Gastroesophageal sphincter (tissue), 4 donors: ENCODE measurements at regions not wholly inside any gene's neighbourhood (a gene's known extent, or its start where the extent isn't known, plus 50 kb on each side); places are given as distances from the start of the nearest gene placed in this dataset.

Experiments used
- ATAC-seq: fragments of 150-250 bp; one replicate; pipeline ENCODE4 v1.9.1; 2016; ENCODE audit warnings: mild to moderate bottlenecking, moderate library complexity
- H3K27ac ChIP-seq, 4 donors: fragments of 200-600 bp; sonication (generic) in 3 of 4; 1 replicate in 3 of 4; 2 replicates in 1 of 4; pipeline ENCODE4 v1.5.1; 2016 to 2019
- H3K27me3 ChIP-seq: fragments of 200-600 bp; sonication (generic); one replicate; pipeline ENCODE4 v1.5.1; 2019
- H3K36me3 ChIP-seq, 2 donors: fragments of 200-600 bp; sonication (generic); one replicate each; pipeline ENCODE4 v1.5.1; 2019; ENCODE audit warnings: control low read depth in 1 of 2
- H3K4me1 ChIP-seq, 3 donors: fragments of 200-600 bp; sonication (generic); 1 replicate in 2 of 3; 2 replicates in 1 of 3; pipeline ENCODE4 v1.5.1; 2016 to 2019; ENCODE audit warnings: control low read depth in 2 of 3
- H3K4me3 ChIP-seq, 2 donors: fragments of 200-600 bp; sonication (generic); one replicate each; pipeline ENCODE4 v1.5.1; 2019; ENCODE audit warnings: mild to moderate bottlenecking in 1 of 2, moderate library complexity in 1 of 2
- H3K9me3 ChIP-seq, 3 donors: fragments of 200-600 bp; sonication (generic); one replicate each; pipeline ENCODE4 v1.5.1; 2017 to 2019; ENCODE audit warnings: control low read depth in 2 of 3
- EP300 ChIP-seq: sonication (generic); formaldehyde crosslinking; IDR thresholded peaks from one replicate; pipeline ENCODE4 v1.6.1; 2017; ENCODE audit warnings: antibody characterized with exemption, mild to moderate bottlenecking
- POLR2A ChIP-seq, 2 donors: fragments of 450-650 bp; IDR thresholded peaks; one replicate each; pipeline ENCODE4 v1.6.1; 2017; ENCODE audit warnings: antibody characterized with exemption in 2 of 2, mild to moderate bottlenecking in 2 of 2, moderate library complexity in 1 of 2
- POLR2AphosphoS5 ChIP-seq: sonication (generic); formaldehyde crosslinking; IDR thresholded peaks from one replicate; pipeline ENCODE4 v1.6.1; 2017; ENCODE audit warnings: antibody characterized with exemption
- WGBS, 2 donors: methylation state at CpG; one replicate each; pipeline ENCODE4 v1.1.5; 2018; ENCODE audit warnings: low coverage in 1 of 2; 5-methylcytosine and 5-hydroxymethylcytosine counted together
- TF ChIP-seq, protein P1 (sequence below), 4 experiments: fragments of 200-600 bp in 2 of 4; fragments of 450-650 bp in 2 of 4; sonication (generic) in 1 of 4; IDR thresholded peaks; one replicate each; pipeline ENCODE4 v1.5.1; 2017 to 2019; ENCODE audit warnings: antibody characterized with exemption in 4 of 4, mild to moderate bottlenecking in 2 of 4, moderate library complexity in 2 of 4

DNA sequence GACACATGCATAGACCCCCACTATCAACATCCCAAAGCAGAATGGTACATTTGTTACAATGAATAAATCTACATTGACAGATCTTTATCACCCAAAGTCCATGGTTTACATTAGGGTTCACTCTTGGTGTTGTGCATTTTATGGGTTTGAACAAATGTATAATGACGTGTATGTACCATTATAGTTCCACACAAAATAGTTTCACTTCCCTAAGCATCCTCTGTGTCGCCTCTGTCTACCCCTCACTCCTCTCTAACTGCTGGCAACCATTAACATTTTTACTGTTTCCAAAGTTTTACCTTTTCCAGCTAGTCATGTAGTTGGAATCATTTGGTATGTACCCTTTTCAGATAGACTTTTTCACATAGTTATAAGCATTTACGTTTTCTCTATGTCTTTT is 69.5 kb upstream of the LMO3 start:
- Histone ChIP-seq H3K9me3 (no peaks in the 10 kb centered on the region), H3K27ac (no peak overlapping the region), H3K27me3 (no peaks in the 10 kb centered on the region), H3K4me1 (no peaks in the 10 kb centered on the region), H3K36me3 (no peaks in the 10 kb centered on the region), H3K4me3 (no peak overlapping the region)
- WGBS, 2 donors: 57 to 73% methylated on average over 2 of the region's 3 CpGs
- TF ChIP-seq EP300: no peak
- TF ChIP-seq POLR2A (IDR thresholded peaks at IDR 0.05): no peak
- TF ChIP-seq POLR2AphosphoS5: no peak
- TF ChIP-seq, protein P1, sequence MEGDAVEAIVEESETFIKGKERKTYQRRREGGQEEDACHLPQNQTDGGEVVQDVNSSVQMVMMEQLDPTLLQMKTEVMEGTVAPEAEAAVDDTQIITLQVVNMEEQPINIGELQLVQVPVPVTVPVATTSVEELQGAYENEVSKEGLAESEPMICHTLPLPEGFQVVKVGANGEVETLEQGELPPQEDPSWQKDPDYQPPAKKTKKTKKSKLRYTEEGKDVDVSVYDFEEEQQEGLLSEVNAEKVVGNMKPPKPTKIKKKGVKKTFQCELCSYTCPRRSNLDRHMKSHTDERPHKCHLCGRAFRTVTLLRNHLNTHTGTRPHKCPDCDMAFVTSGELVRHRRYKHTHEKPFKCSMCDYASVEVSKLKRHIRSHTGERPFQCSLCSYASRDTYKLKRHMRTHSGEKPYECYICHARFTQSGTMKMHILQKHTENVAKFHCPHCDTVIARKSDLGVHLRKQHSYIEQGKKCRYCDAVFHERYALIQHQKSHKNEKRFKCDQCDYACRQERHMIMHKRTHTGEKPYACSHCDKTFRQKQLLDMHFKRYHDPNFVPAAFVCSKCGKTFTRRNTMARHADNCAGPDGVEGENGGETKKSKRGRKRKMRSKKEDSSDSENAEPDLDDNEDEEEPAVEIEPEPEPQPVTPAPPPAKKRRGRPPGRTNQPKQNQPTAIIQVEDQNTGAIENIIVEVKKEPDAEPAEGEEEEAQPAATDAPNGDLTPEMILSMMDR (IDR thresholded peaks at IDR 0.05): no peak
- no peak for ATAC-seq

DNA sequence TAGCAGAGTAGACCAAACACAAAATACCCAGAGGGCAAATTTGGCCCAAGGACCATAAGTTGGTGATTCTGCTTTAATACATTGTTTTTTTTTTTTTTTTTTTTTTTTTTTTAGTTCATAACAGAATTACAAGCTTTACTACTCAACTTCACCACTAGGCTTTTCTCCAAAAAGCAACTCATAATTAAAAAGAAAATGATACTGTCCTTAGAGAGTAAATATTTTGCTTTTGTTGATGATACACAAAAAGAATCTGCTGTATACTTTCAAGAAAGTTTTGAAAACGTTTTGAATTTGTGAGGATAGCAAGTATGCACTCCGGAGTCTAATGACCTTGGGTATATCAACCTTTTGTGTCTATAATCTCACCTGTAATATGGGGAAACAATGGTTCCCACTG is 68.9 kb upstream of the LMO3 start:
- no peaks in the 10 kb centered on the region for H3K9me3 ChIP-seq
- no peak overlapping the region for H3K27ac ChIP-seq
- H3K36me3 ChIP-seq: no peaks in the 10 kb centered on the region
- H3K27me3 ChIP-seq: no peaks in the 10 kb centered on the region
- 37 to 49% methylated on average over 2 of the region's 2 CpGs for WGBS, 2 donors
- no peak for ATAC-seq
- no peak overlapping the region for H3K4me3 ChIP-seq
- no peaks in the 10 kb centered on the region for H3K4me1 ChIP-seq
- TF ChIP-seq, protein P1 (IDR thresholded peaks at IDR 0.05): no peak
- no peak for TF ChIP-seq POLR2AphosphoS5
- TF ChIP-seq POLR2A (IDR thresholded peaks at IDR 0.05): no peak
- TF ChIP-seq EP300: no peak

DNA sequence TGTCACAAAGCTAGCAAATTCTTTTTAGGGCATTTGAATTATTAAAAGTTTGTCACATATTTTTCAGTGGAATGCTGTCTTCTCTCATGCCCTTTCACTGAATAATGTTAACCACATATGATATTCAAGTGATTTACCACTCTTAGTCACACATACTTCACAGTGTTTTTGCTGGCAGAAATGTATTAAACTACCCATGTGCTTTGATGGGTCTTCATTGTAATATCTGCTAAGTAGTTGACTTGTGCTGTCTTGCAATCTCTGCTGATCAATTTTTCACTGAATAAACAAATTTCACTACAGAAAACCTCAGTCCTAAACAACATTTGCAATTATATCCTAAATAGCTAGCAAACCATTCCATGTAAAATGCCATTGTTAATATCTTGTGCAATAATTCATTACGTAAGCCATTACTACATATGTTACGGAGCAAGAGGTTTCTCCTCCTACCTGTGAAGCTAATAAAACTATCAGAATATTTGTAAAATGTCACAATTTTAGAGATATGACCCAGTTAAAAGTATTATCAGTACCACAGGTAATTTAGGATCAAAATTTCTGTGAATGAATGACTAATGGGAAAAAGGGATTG is 64.6 kb upstream of the LMO3 start:
- no peaks in the 10 kb centered on the region for H3K36me3 ChIP-seq
- H3K27me3 ChIP-seq: no peaks in the 10 kb centered on the region
- H3K4me1 ChIP-seq: no peaks in the 10 kb centered on the region
- H3K4me3 ChIP-seq: no peak overlapping the region
- ATAC-seq: no peak
- TF ChIP-seq POLR2A (IDR thresholded peaks at IDR 0.05) (no peak), EP300 (no peak), POLR2AphosphoS5 (no peak)
- TF ChIP-seq, protein P1 (IDR thresholded peaks at IDR 0.05): no peak
- no peaks in the 10 kb centered on the region for H3K9me3 ChIP-seq
- 93 to 98% methylated on average over 2 of the region's 2 CpGs for WGBS, 2 donors
- H3K27ac ChIP-seq: no peak overlapping the region

DNA sequence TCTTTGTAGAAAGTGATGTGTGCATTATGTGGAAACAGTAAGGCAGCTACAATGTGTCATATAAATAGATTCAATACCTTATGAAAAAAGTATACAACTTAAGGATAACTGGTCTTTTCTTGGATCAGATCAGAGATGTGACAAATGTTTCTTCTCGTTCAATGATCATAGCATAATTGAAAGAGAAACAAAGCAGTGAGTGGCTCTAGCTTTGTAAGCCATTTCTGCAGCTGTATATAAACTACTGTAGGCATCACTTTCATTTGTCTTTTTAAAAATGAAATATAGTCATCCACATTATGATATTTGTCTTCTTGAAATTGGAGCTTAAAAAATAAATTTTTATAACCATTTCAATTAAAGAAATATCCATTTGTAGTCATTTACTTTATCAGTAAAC is 63.8 kb upstream of the LMO3 start:
- no peaks in the 10 kb centered on the region for H3K4me1 ChIP-seq
- TF ChIP-seq POLR2A (IDR thresholded peaks at IDR 0.05): no peak
- TF ChIP-seq, protein P1 (IDR thresholded peaks at IDR 0.05): no peak
- TF ChIP-seq POLR2AphosphoS5: no peak
- TF ChIP-seq EP300: no peak
- ATAC-seq: no peak
- H3K27me3 ChIP-seq: no peaks in the 10 kb centered on the region
- no peaks in the 10 kb centered on the region for H3K9me3 ChIP-seq
- no peaks in the 10 kb centered on the region for H3K36me3 ChIP-seq
- WGBS, 2 donors: 6 to 20% methylated on average over 1 of the region's 1 CpG
- no peak overlapping the region for H3K27ac ChIP-seq
- no peak overlapping the region for H3K4me3 ChIP-seq

DNA sequence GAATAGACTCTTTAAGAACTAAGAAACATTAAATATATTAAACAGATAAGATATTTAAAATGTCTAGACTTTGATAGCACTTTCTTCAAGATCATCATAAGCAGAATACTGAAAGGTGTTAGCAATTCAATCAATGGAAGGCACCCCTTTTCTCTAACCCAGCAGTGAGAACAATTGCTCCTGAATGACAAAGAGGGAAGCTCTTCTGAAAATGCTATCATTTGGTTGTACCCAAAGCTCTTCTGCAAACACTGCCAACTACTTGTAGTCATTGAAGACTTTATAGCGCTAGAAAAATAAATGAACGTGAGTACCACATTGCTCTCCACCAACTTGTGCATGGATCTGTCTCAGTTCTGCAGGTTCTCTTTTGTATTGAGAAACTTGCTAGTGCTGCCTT is 62.2 kb upstream of the LMO3 start:
- H3K36me3 ChIP-seq: no peaks in the 10 kb centered on the region
- TF ChIP-seq POLR2A (IDR thresholded peaks at IDR 0.05) (no peak), EP300 (no peak), POLR2AphosphoS5 (no peak)
- TF ChIP-seq, protein P1 (IDR thresholded peaks at IDR 0.05): no peak
- ATAC-seq: no peak
- no peaks in the 10 kb centered on the region for H3K9me3 ChIP-seq
- no peak overlapping the region for H3K4me3 ChIP-seq
- H3K27me3 ChIP-seq: no peaks in the 10 kb centered on the region
- 39 to 69% methylated on average over 2 of the region's 2 CpGs for WGBS, 2 donors
- no peak overlapping the region for H3K27ac ChIP-seq
- H3K4me1 ChIP-seq: no peaks in the 10 kb centered on the region
